ENCODE measurements at regions not wholly inside any gene's neighbourhood (a gene's known extent, or its start where the extent isn't known, plus 50 kb on each side); places are given as distances from the start of the nearest gene placed in this dataset.

DNA sequence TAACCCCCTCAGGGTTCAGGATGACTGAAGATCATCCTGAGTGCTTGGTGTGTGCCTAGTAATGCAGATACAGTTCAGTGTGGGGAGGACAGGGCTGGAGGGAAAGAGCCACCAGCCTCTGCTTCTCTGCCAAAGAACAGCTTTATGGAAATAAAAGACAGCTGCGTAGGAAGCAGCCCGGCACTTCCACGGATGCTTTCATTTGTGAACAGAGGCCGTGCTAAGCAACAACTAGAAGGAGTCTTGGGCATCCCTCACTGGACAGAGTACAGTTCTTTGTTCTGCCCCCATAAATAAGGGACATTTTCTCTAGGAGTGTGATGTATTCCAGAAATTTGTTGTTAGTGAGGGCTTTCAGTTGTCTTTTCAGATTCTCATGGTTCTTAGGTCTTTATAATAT lies 194.8 kb upstream of the RGMA start:
- H3K4me2 ChIP-seq, result no peak overlapping the region
- TF ChIP-seq EZH2phosphoT487 (IDR thresholded peaks at IDR 0.05; ENCODE audit: low read depth, severe bottlenecking, unreplicated experiment) (no peak), EZH2 (IDR thresholded peaks at IDR 0.05; ENCODE audit: borderline replicate concordance) (no peak)
- TF ChIP-seq, protein P1, sequence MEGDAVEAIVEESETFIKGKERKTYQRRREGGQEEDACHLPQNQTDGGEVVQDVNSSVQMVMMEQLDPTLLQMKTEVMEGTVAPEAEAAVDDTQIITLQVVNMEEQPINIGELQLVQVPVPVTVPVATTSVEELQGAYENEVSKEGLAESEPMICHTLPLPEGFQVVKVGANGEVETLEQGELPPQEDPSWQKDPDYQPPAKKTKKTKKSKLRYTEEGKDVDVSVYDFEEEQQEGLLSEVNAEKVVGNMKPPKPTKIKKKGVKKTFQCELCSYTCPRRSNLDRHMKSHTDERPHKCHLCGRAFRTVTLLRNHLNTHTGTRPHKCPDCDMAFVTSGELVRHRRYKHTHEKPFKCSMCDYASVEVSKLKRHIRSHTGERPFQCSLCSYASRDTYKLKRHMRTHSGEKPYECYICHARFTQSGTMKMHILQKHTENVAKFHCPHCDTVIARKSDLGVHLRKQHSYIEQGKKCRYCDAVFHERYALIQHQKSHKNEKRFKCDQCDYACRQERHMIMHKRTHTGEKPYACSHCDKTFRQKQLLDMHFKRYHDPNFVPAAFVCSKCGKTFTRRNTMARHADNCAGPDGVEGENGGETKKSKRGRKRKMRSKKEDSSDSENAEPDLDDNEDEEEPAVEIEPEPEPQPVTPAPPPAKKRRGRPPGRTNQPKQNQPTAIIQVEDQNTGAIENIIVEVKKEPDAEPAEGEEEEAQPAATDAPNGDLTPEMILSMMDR (IDR thresholded peaks at IDR 0.05; ENCODE audit: poor library complexity), result no peak
- no peak for DNase-seq (ENCODE audit: low spot score)
- no peaks in the 10 kb centered on the region for H3K4me1 ChIP-seq (ENCODE audit: insufficient read depth)
- H2AFZ ChIP-seq, result no peak overlapping the region
- no peak overlapping the region for H3K4me3 ChIP-seq
- no peaks in the 10 kb centered on the region for H3K79me2 ChIP-seq
- H3K27ac ChIP-seq, result no peak overlapping the region
- H3K9me2 ChIP-seq (replicated peaks; ENCODE audit: insufficient read depth), result no peaks in the 10 kb centered on the region
- no peaks in the 10 kb centered on the region for H4K20me1 ChIP-seq (ENCODE audit: insufficient read depth, poor library complexity, severe bottlenecking)
- H3K27me3 ChIP-seq, result peaks cover 6% of the 10 kb centered on the region
- 59% methylated on average over 4 of the region's 4 CpGs for WGBS (ENCODE audit: low lambda C conversion rate, missing lambda C conversion rate)
- H3K36me3 ChIP-seq (replicated peaks; ENCODE audit: insufficient read depth, low read depth), result no peaks in the 10 kb centered on the region
- H3K9me3 ChIP-seq (ENCODE audit: low read depth), result no peaks in the 10 kb centered on the region

DNA sequence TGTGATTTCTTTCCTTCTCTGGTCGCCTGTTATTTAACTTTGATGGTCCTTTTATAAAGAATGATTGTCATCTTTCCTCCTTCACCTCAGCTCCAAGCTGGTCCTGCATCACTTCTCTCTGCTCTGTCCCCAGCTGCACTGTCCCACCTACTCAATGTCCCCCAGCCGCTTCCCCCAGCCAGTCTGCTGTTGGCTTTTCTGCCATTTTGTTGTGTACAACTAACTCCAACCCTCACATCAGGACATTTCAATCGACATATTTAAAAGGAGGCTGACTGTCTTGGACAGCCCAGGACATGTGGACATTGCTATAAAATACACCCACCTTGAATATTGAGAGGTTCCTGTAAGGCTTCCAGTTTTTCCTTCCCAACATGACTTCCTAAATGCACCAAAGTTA lies 193.8 kb upstream of the RGMA start:
- H3K27me3 ChIP-seq, result peaks cover 6% of the 10 kb centered on the region
- H3K4me1 ChIP-seq (ENCODE audit: insufficient read depth), result no peaks in the 10 kb centered on the region
- H3K9me2 ChIP-seq (replicated peaks; ENCODE audit: insufficient read depth), result no peaks in the 10 kb centered on the region
- WGBS (ENCODE audit: low lambda C conversion rate, missing lambda C conversion rate), result 87% methylated on average over 3 of the region's 3 CpGs
- no peak for TF ChIP-seq EZH2phosphoT487 (IDR thresholded peaks at IDR 0.05; ENCODE audit: low read depth, severe bottlenecking, unreplicated experiment)
- no peak for TF ChIP-seq EZH2 (IDR thresholded peaks at IDR 0.05; ENCODE audit: borderline replicate concordance)
- TF ChIP-seq, protein P1 (IDR thresholded peaks at IDR 0.05; ENCODE audit: poor library complexity), result no peak
- no peak for DNase-seq (ENCODE audit: low spot score)
- H3K79me2 ChIP-seq, result no peaks in the 10 kb centered on the region
- no peak overlapping the region for H2AFZ ChIP-seq
- no peak overlapping the region for H3K4me3 ChIP-seq
- H3K9me3 ChIP-seq (ENCODE audit: low read depth), result no peaks in the 10 kb centered on the region
- H4K20me1 ChIP-seq (ENCODE audit: insufficient read depth, poor library complexity, severe bottlenecking), result no peaks in the 10 kb centered on the region
- no peaks in the 10 kb centered on the region for H3K36me3 ChIP-seq (replicated peaks; ENCODE audit: insufficient read depth, low read depth)
- no peak overlapping the region for H3K27ac ChIP-seq
- no peak overlapping the region for H3K4me2 ChIP-seq

GRCh38 chr15:93278783-93279182 lies 189.8 kb upstream of the RGMA start:
- Histone ChIP-seq H2AFZ (no peak overlapping the region), H3K79me2 (no peaks in the 10 kb centered on the region), H3K36me3 (replicated peaks; ENCODE audit: insufficient read depth, low read depth) (no peaks in the 10 kb centered on the region), H3K4me3 (no peak overlapping the region), H4K20me1 (ENCODE audit: insufficient read depth, poor library complexity, severe bottlenecking) (no peaks in the 10 kb centered on the region), H3K9me2 (replicated peaks; ENCODE audit: insufficient read depth) (no peaks in the 10 kb centered on the region), H3K4me1 (ENCODE audit: insufficient read depth) (no peaks in the 10 kb centered on the region), H3K27me3 (peaks cover 6% of the 10 kb centered on the region), H3K9me3 (ENCODE audit: low read depth) (no peaks in the 10 kb centered on the region), H3K4me2 (no peak overlapping the region), H3K27ac (no peak overlapping the region)
- DNase-seq (ENCODE audit: low spot score), result no peak
- WGBS (ENCODE audit: low lambda C conversion rate, missing lambda C conversion rate), result 98% methylated on average over 3 of the region's 3 CpGs
- TF ChIP-seq EZH2phosphoT487 (IDR thresholded peaks at IDR 0.05; ENCODE audit: low read depth, severe bottlenecking, unreplicated experiment), result no peak

- Histone ChIP-seq H3K27me3 (peaks cover 6% of the 10 kb centered on the region), H3K4me3 (no peak overlapping the region), H3K79me2 (no peaks in the 10 kb centered on the region), H4K20me1 (ENCODE audit: insufficient read depth, poor library complexity, severe bottlenecking) (no peaks in the 10 kb centered on the region), H3K9me3 (ENCODE audit: low read depth) (no peaks in the 10 kb centered on the region), H2AFZ (no peak overlapping the region), H3K9me2 (replicated peaks; ENCODE audit: insufficient read depth) (no peaks in the 10 kb centered on the region), H3K4me1 (ENCODE audit: insufficient read depth) (no peaks in the 10 kb centered on the region), H3K4me2 (no peak overlapping the region), H3K27ac (no peak overlapping the region), H3K36me3 (replicated peaks; ENCODE audit: insufficient read depth, low read depth) (no peaks in the 10 kb centered on the region)
- 77% methylated on average over 10 of the region's 10 CpGs for WGBS (ENCODE audit: low lambda C conversion rate, missing lambda C conversion rate)
- TF ChIP-seq EZH2 (IDR thresholded peaks at IDR 0.05; ENCODE audit: borderline replicate concordance), result no peak
- TF ChIP-seq, protein P1 (IDR thresholded peaks at IDR 0.05; ENCODE audit: poor library complexity), result no peak
- no peak for TF ChIP-seq EZH2phosphoT487 (IDR thresholded peaks at IDR 0.05; ENCODE audit: low read depth, severe bottlenecking, unreplicated experiment)
- DNase-seq (ENCODE audit: low spot score), result no peak
These were observed 189.0 kb upstream of the RGMA start for GRCh38 chr15:93278006-93278405.

All from hepatocyte (in vitro differentiated cells).